ENCODE measurements at regions not wholly inside any gene's neighbourhood (a gene's known extent, or its start where the extent isn't known, plus 50 kb on each side); places are given as distances from the start of the nearest gene placed in this dataset.

- TF ChIP-seq CTCF (IDR thresholded peaks at IDR 0.05) = no peak
- no peak for TF ChIP-seq POLR2A (IDR thresholded peaks at IDR 0.05)
Observed at GRCh38 chr5:18181575-18181974, 547.3 kb downstream of the TAF11L14 start.

All from body of pancreas (tissue), 4 donors.